HepG2 (cell line): ENCODE measurements at regions not wholly inside any gene's neighbourhood (a gene's known extent, or its start where the extent isn't known, plus 50 kb on each side); places are given as distances from the start of the nearest gene placed in this dataset.
A peak's percentile ranks its signal among the peaks of the same experiment; 100 is the strongest.

Source experiments
- ATAC-seq: fragments of 200-7000 bp; cut with Tn5 transposase; 3 replicates; pipeline ENCODE4 v1.9.1; 2020; ENCODE audit warnings: mild to moderate bottlenecking, moderate library complexity
- BruUV-seq: library from RNA; stranded (reverse); fragments of 400-500 nt; replicated peaks from 2 replicates; lab custom pipeline; 2021; lab: Mats Ljungman, UMichigan
- CTCF ChIA-PET: fragments of 300-600 bp; formaldehyde crosslinking; extraction: SDS; loops from one replicate; lab custom pipeline; 2021; ENCODE audit warnings: low total read pairs, inconsistent platforms, low intra/inter-chr PET ratio; lab: Yijun Ruan, JAX
- POLR2A ChIA-PET: fragments of 350-600 bp; sonication (Branson Sonifier 250); formaldehyde crosslinking; loops from one replicate; lab custom pipeline; 2020; ENCODE audit warnings: antibody characterized with exemption, inconsistent platforms; lab: Yijun Ruan, JAX
- DNase-seq: peaks from one replicate; pipeline ENCODE4 v3.0.0-alpha.2; 2015; ENCODE audit warnings: low spot score
- FAIRE-seq: peaks from 3 replicates; lab custom pipeline; 2011; peaks lifted over from hg19 to GRCh38; lab: Jason Lieb, UNC
- H2AFZ ChIP-seq: one replicate; pipeline ENCODE4 v1.6.1; 2011; ENCODE audit warnings: low read length, inconsistent platforms
- H3K27ac ChIP-seq: fragments of 300-600 bp; 3 replicates; pipeline ENCODE4 v1.8.0; 2011; ENCODE audit warnings: mixed run types, mild to moderate bottlenecking, mixed read lengths, low read length, inconsistent platforms; ENCODE audit not compliant: insufficient read depth; ENCODE audit errors: extremely low read length
- H3K27me3 ChIP-seq, 2 experiments: fragments of 200-600 bp in 1 of 2; 2 replicates in 1 of 2; 3 replicates in 1 of 2; pipeline versions ENCODE4 v1.6.0 to v1.8.0; 2011; ENCODE audit warnings: low read length in 2 of 2, mild to moderate bottlenecking in 2 of 2, moderate library complexity in 2 of 2, inconsistent platforms in 1 of 2; ENCODE audit not compliant: insufficient read depth in 2 of 2, control insufficient read depth in 1 of 2
- H3K36me3 ChIP-seq, 2 experiments: fragments of 200-600 bp in 1 of 2; replicated peaks in 1 of 2; 2 replicates in 1 of 2; 3 replicates in 1 of 2; pipeline versions ENCODE4 v1.5.1 to v1.8.0; 2011; ENCODE audit warnings: low read length in 2 of 2, inconsistent platforms in 1 of 2; ENCODE audit not compliant: insufficient read depth in 2 of 2, control insufficient read depth in 1 of 2
- H3K4me1 ChIP-seq: 2 replicates; pipeline ENCODE4 v1.5.1; 2012; ENCODE audit warnings: low read length, inconsistent platforms; ENCODE audit not compliant: insufficient read depth
- H3K4me2 ChIP-seq: 2 replicates; pipeline ENCODE4 v1.6.0; 2011; ENCODE audit warnings: low read depth, low read length, inconsistent platforms
- H3K4me3 ChIP-seq, 3 experiments: fragments of 200-600 bp in 1 of 3; sonication (generic), shearing (Covaris generic) in 1 of 3; replicated peaks in 1 of 3; 2 replicates each; pipeline ENCODE4 v1.5.1; 2011 to 2016; ENCODE audit warnings: low read length in 3 of 3, inconsistent platforms in 2 of 3, low read depth in 2 of 3, mild to moderate bottlenecking in 2 of 3, control low read depth in 1 of 3, mixed read lengths in 1 of 3; ENCODE audit not compliant: insufficient read depth in 1 of 3
- H3K79me2 ChIP-seq: one replicate; pipeline ENCODE4 v1.6.1; 2011; ENCODE audit warnings: low read length, inconsistent platforms; ENCODE audit not compliant: insufficient read depth
- H3K9ac ChIP-seq: 2 replicates; pipeline ENCODE4 v1.6.0; 2011; ENCODE audit warnings: mild to moderate bottlenecking, low read depth, low read length, inconsistent platforms; ENCODE audit not compliant: insufficient read depth
- H3K9me3 ChIP-seq: 2 replicates; pipeline ENCODE4 v1.5.1; 2012; ENCODE audit warnings: mild to moderate bottlenecking, low read length
- H4K20me1 ChIP-seq: 2 replicates; pipeline ENCODE4 v1.6.0; 2011; ENCODE audit warnings: inconsistent platforms, mild to moderate bottlenecking, low read length, moderate library complexity; ENCODE audit not compliant: insufficient read depth
- CEBPB ChIP-seq: IDR thresholded peaks from 2 replicates; pipeline ENCODE4 v1.6.1; 2011; ENCODE audit warnings: low read depth, low read length, improper control_type of control experiment, borderline replicate concordance
- KAT8 ChIP-seq: IDR thresholded peaks from 2 replicates; pipeline ENCODE4 v1.6.1; 2016; ENCODE audit warnings: missing genetic modification reagents, missing compliant biosample characterization
- MAFF ChIP-seq: IDR thresholded peaks from 2 replicates; pipeline ENCODE4 v1.6.1; 2011; ENCODE audit warnings: low read depth, low read length, improper control_type of control experiment
- MAFK ChIP-seq, 2 experiments: IDR thresholded peaks in 1 of 2; conservative IDR thresholded peaks in 1 of 2; 2 replicates each; pipeline ENCODE4 v1.6.1; 2011; ENCODE audit warnings: improper control_type of control experiment in 2 of 2, low read length in 2 of 2
- PHF5A ChIP-seq: IDR thresholded peaks from one replicate; pipeline ENCODE4 v1.6.1; 2018; ENCODE audit warnings: low read depth, missing genetic modification reagents; ENCODE audit not compliant: unreplicated experiment
- ZFP1 ChIP-seq: IDR thresholded peaks from 2 replicates; pipeline ENCODE4 v1.6.1; 2016
- ZNF10 ChIP-seq: sonication (generic); formaldehyde crosslinking; IDR thresholded peaks from 2 replicates; pipeline ENCODE4 v1.4.0; 2020; ENCODE audit warnings: mild to moderate bottlenecking, low read depth, missing genetic modification reagents, borderline replicate concordance
- ZNF431 ChIP-seq: sonication (generic); formaldehyde crosslinking; IDR thresholded peaks from 2 replicates; pipeline ENCODE4 v1.9.0; 2022; ENCODE audit warnings: missing genetic modification reagents, low read depth, mild to moderate bottlenecking, borderline replicate concordance
- WGBS: methylation state at CpG from one replicate; pipeline ENCODE4 v1.1.6; 2017; ENCODE audit warnings: low lambda C conversion rate; 5-methylcytosine and 5-hydroxymethylcytosine counted together
- in situ Hi-C: cut with HindIII; loops from 2 replicates; pipeline ENCODE4 v1.10.0; 2017; ENCODE audit warnings: low pct_unique_long_range_greater_than_20kb; ENCODE audit not compliant: extremely low pct_ligation_motif_present
- intact Hi-C: fragments of 100-400 bp; cut with micrococcal nuclease; formaldehyde crosslinking; loops from one replicate; pipeline ENCODE4 v1.10.0; 2022; ENCODE audit not compliant: unreplicated experiment
- TF ChIP-seq, protein P1 (sequence below): IDR thresholded peaks from 2 replicates; pipeline ENCODE4 v1.6.1; 2016; ENCODE audit warnings: mild to moderate bottlenecking, missing biosample characterization, missing genetic modification reagents
- TF ChIP-seq, protein P2 (sequence below): sonication (generic); formaldehyde crosslinking; IDR thresholded peaks from 2 replicates; pipeline ENCODE4 v1.8.0; 2022; ENCODE audit warnings: low read depth, missing genetic modification reagents
- TF ChIP-seq, protein P3 (sequence below): sonication (generic); formaldehyde crosslinking; IDR thresholded peaks from 2 replicates; pipeline ENCODE4 v1.8.0; 2022; ENCODE audit warnings: missing genetic modification reagents, mild to moderate bottlenecking, borderline replicate concordance

DNA sequence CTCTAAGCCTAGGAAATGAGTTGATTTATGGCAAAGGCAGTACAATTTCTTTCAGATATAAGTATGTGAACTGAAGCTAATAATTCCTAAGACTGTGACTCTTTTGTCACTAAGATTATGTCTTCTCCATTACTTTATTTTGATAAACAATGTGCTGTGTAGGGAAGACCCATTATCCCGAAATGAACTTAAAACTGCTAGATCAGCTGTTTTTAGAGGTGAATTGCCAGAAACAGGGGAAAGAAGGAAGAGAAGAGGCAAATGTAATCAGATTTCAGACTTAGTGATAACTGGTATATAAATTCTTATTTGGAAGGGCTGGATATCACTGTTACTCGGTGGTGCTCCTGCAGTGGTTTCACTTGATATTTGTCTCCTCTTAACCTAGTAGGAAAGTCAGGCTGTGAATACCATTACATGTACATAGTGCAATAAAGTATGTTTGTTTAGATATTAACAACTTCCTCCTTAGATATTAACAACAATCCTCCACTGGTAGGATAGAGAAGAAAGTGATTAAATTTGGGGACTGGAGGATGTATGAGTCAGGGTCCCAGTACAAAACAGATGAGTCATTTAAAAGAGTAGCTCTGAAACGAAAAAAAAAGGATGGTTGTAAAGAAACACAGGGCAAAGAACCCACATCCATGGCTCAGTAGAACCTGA, 338.5 kb upstream of the KCNH8 start:
- POLR2A ChIA-PET, result no interaction called here
- 0% methylated on average over 3 of the region's 3 CpGs for WGBS
- in situ Hi-C loops, result no loop called here

DNA sequence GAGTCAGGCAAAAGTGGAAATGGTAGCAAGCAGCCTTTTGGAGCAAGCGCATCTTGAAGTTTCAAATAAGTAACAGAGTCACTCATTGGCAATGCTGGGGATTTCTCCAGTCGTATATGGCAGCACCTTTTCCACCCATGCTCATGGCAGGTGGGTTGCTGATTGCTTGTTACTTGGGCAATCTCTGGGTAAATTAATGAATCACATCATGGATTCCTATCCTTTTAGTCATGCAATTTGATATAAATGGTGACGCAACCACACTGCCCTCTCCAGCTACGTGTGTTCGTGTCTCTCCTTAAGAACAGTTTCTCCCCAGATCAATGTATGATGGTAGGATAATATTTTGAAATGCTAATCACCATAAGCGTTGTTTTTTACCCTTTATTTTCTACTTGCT, 339.9 kb upstream of the KCNH8 start:
- Histone ChIP-seq H3K36me3 (no peaks in the 10 kb centered on the region), H3K9ac (no peak overlapping the region), H2AFZ (no peak overlapping the region), H4K20me1 (no peaks in the 10 kb centered on the region), H3K9me3 (no peaks in the 10 kb centered on the region), H3K79me2 (no peaks in the 10 kb centered on the region), H3K27ac (no peak overlapping the region), H3K4me1 (no peaks in the 10 kb centered on the region), H3K27me3 (no peaks in the 10 kb centered on the region), H3K4me2 (no peak overlapping the region), H3K4me3 (no peak overlapping the region)
- in situ Hi-C loops (no loop called here), intact Hi-C loops (no loop called here)
- CTCF ChIA-PET, result no interaction called here
- ATAC-seq (no peak), DNase-seq (no peak), FAIRE-seq (no peak)
- TF ChIP-seq CEBPB, result peak; percentile 26; the same call in 1 of the 2 replicates
- TF ChIP-seq, protein P1, sequence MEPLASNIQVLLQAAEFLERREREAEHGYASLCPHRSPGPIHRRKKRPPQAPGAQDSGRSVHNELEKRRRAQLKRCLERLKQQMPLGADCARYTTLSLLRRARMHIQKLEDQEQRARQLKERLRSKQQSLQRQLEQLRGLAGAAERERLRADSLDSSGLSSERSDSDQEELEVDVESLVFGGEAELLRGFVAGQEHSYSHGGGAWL (CRISPR knock-in tag), result no peak
- TF ChIP-seq, protein P2, sequence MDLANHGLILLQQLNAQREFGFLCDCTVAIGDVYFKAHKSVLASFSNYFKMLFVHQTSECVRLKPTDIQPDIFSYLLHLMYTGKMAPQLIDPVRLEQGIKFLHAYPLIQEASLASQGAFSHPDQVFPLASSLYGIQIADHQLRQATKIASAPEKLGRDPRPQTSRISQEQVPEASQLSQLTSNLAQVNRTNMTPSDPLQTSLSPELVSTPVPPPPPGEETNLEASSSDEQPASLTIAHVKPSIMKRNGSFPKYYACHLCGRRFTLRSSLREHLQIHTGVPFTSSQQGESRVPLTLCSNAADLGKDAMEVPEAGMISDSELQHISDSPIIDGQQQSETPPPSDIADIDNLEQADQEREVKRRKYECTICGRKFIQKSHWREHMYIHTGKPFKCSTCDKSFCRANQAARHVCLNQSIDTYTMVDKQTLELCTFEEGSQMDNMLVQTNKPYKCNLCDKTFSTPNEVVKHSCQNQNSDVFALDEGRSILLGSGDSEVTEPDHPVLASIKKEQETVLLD (CRISPR knock-in tag), result no peak
- TF ChIP-seq, protein P3, sequence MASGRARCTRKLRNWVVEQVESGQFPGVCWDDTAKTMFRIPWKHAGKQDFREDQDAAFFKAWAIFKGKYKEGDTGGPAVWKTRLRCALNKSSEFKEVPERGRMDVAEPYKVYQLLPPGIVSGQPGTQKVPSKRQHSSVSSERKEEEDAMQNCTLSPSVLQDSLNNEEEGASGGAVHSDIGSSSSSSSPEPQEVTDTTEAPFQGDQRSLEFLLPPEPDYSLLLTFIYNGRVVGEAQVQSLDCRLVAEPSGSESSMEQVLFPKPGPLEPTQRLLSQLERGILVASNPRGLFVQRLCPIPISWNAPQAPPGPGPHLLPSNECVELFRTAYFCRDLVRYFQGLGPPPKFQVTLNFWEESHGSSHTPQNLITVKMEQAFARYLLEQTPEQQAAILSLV, result no peak
- no peak for TF ChIP-seq PHF5A (CRISPR knock-in tag)
- no peak for TF ChIP-seq KAT8 (CRISPR knock-in tag)
- TF ChIP-seq ZFP1 (CRISPR knock-in tag), result no peak
- 32% methylated on average over 6 of the region's 6 CpGs for WGBS
- BruUV-seq, result no TSS peak
- POLR2A ChIA-PET, result no interaction called here

More for the DNA sequence above, 338.5 kb upstream of the KCNH8 start:
- Histone ChIP-seq H3K27ac (no peak overlapping the region), H3K4me3 (no peak overlapping the region), H3K36me3 (no peaks in the 10 kb centered on the region), H3K9ac (no peak overlapping the region), H2AFZ (no peak overlapping the region), H3K9me3 (no peaks in the 10 kb centered on the region), H4K20me1 (no peaks in the 10 kb centered on the region), H3K27me3 (no peaks in the 10 kb centered on the region), H3K4me2 (no peak overlapping the region), H3K79me2 (no peaks in the 10 kb centered on the region), H3K4me1 (no peaks in the 10 kb centered on the region)
- CTCF ChIA-PET, result no interaction called here
- intact Hi-C loops, result no loop called here
- BruUV-seq, result no TSS peak
- DNase-seq, result no peak
- TF ChIP-seq ZNF431 (CRISPR knock-in tag), result no peak
- peak; percentile 90 for TF ChIP-seq MAFF
- no peak for TF ChIP-seq ZNF10 (CRISPR knock-in tag)
- peak; percentile 85 to 93 for TF ChIP-seq MAFK (conservative IDR thresholded peaks at IDR 0.05 in 1 of 2, IDR thresholded peaks at IDR 0.05 in 1 of 2; ENCODE audit: low read length in 2 of 2)
- ATAC-seq, result no peak
- no peak for FAIRE-seq
